ENCODE measurements at regions not wholly inside any gene's neighbourhood (a gene's known extent, or its start where the extent isn't known, plus 50 kb on each side); places are given as distances from the start of the nearest gene placed in this dataset.
"Not testable (repeated sequence)": the region's sequence is repeated elsewhere in the genome, so short reads cannot be mapped to it uniquely, and the experiment has no call there.

DNA sequence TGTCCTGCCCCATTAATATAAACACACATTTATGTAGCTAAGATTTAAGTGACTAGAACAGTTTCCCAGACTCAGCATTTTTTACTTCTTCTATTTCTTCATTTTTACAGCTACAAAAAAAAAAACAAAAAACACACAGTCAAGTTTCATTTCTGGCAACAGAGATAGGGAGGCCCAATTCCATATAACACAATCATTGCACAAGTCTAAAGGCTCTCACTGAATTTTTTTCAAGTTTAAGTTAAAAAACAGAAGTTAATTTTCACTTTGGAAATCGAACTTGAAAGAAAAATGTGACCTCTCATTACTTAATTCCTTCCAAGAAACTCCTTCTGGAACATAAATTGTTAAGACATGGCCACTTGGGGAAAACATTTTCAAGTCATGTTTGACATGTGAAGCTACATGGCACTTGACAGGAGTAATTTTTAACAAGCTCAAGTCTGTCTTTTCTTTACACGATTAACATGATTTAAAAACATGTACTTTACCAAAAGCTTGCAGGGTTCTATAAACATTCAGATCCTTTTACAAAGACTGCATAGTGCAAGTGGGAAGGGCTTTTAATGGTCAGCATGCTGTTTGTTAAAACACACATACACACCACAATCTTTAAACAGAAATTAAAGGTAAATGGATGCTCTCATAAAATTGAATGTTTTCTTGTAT lies 100.1 kb upstream of the CCDC28A start:
- ATAC-seq (no peak), DNase-seq (ENCODE audit: low spot score) (no peak)
- ChIA-PET POLR2A (interaction anchor here (0.7 kb wide), 1 partner anchor 79 kb away, joined by 4 read pairs; no protein-coding TSS in a partner anchor), CTCF (interaction anchor here (0.6 to 1.9 kb wide), 3 partner anchors 12 to 89 kb away, joined by 3 to 9 read pairs (median 3); no protein-coding TSS in a partner anchor)
- H3K4me3 Mint-ChIP-seq, result no peak overlapping the region
- H3K4me1 Mint-ChIP-seq, result peaks cover 28% of the 10 kb centered on the region
- peaks cover 6% of the 10 kb centered on the region; the same call in 1 of the 2 replicates for H3K36me3 Mint-ChIP-seq
- H3K27ac Mint-ChIP-seq, result no peak overlapping the region
- H3K9me3 Mint-ChIP-seq, result no peaks in the 10 kb centered on the region; the same call in none of the 2 replicates
- no peaks in the 10 kb centered on the region for H3K27me3 Mint-ChIP-seq (ENCODE audit: low read depth)
- no peak for TF ChIP-seq KAT7 (CRISPR knock-in tag; IDR thresholded peaks at IDR 0.05; ENCODE audit: borderline replicate concordance)
- no peak for TF ChIP-seq OVOL2 (CRISPR knock-in tag; IDR thresholded peaks at IDR 0.05; ENCODE audit: borderline replicate concordance)
- no peak for TF ChIP-seq E2F5 (CRISPR knock-in tag; IDR thresholded peaks at IDR 0.05)
- TF ChIP-seq, protein P1, sequence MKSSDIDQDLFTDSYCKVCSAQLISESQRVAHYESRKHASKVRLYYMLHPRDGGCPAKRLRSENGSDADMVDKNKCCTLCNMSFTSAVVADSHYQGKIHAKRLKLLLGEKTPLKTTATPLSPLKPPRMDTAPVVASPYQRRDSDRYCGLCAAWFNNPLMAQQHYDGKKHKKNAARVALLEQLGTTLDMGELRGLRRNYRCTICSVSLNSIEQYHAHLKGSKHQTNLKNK (CRISPR knock-in tag; IDR thresholded peaks at IDR 0.05), result no peak
- no peak for TF ChIP-seq IRF1 (CRISPR knock-in tag; IDR thresholded peaks at IDR 0.05)
- TF ChIP-seq, protein P2, sequence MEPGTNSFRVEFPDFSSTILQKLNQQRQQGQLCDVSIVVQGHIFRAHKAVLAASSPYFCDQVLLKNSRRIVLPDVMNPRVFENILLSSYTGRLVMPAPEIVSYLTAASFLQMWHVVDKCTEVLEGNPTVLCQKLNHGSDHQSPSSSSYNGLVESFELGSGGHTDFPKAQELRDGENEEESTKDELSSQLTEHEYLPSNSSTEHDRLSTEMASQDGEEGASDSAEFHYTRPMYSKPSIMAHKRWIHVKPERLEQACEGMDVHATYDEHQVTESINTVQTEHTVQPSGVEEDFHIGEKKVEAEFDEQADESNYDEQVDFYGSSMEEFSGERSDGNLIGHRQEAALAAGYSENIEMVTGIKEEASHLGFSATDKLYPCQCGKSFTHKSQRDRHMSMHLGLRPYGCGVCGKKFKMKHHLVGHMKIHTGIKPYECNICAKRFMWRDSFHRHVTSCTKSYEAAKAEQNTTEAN (CRISPR knock-in tag; IDR thresholded peaks at IDR 0.05), result no peak
- no peak for TF ChIP-seq ZNF121 (CRISPR knock-in tag; IDR thresholded peaks at IDR 0.05)
- TF ChIP-seq USF1 (CRISPR knock-in tag; IDR thresholded peaks at IDR 0.05), result no peak
- no peak for TF ChIP-seq JUN (CRISPR knock-in tag; IDR thresholded peaks at IDR 0.05)
- no peak for TF ChIP-seq SP1 (CRISPR knock-in tag; conservative IDR thresholded peaks at IDR 0.05)
- no peak for TF ChIP-seq USF2 (CRISPR knock-in tag; IDR thresholded peaks at IDR 0.05)
- TF ChIP-seq ZNF671 (CRISPR knock-in tag; IDR thresholded peaks at IDR 0.05), result no peak
- no peak for TF ChIP-seq TEAD1 (CRISPR knock-in tag; IDR thresholded peaks at IDR 0.05)
- TF ChIP-seq CTCF (IDR thresholded peaks at IDR 0.05), result no peak

GRCh38 chr6:138674444-138674843 lies 99.1 kb upstream of the CCDC28A start:
- POLR2A ChIA-PET, result interaction anchor here (0.6 kb wide), 1 partner anchor 33 kb away, joined by 4 read pairs; no protein-coding TSS in a partner anchor
- not testable (repeated sequence) for H3K4me3 Mint-ChIP-seq

DNA sequence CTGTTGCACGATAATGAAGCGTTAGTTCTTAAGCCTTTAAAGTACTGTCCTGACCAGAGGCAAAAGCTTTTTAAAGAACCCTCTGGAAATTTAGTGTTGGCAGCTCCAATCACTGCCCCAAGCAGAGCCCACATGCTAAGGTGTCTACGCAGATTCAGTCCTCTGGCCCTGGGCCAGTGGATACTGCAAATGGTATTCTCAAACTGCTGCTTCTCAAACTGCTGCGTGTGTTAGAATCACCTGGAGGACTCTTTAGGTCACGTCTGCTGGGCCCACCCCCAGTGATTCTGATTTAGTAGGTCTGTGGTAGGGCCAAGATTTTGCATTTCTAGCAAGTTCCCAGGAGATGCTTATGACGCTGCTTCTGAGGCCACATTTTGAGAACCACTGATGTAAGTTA lies 96.0 kb upstream of the CCDC28A start:
- no peak for TF ChIP-seq FOXP1 (CRISPR knock-in tag; IDR thresholded peaks at IDR 0.05; ENCODE audit: borderline replicate concordance)
- no peak for TF ChIP-seq MYBL2 (CRISPR knock-in tag; IDR thresholded peaks at IDR 0.05)
- TF ChIP-seq EMX1 (CRISPR knock-in tag; IDR thresholded peaks at IDR 0.05), result no peak
- Mint-ChIP-seq H3K4me1 (peaks cover 26% of the 10 kb centered on the region), H3K36me3 (peaks cover 6% of the 10 kb centered on the region; the same call in 1 of the 2 replicates), H3K9me3 (no peaks in the 10 kb centered on the region; the same call in none of the 2 replicates), H3K4me3 (no peak overlapping the region), H3K27ac (peak overlapping the region; percentile 63), H3K27me3 (ENCODE audit: low read depth) (no peaks in the 10 kb centered on the region)
- ChIA-PET POLR2A (no interaction called here), CTCF (interaction anchor here (1.5 kb wide), 1 partner anchor 15 kb away, joined by 3 read pairs; no protein-coding TSS in a partner anchor)
- DNase-seq (ENCODE audit: low spot score) (no peak), ATAC-seq (peak; percentile 63)

More at GRCh38 chr6:138674444-138674843, 99.1 kb upstream of the CCDC28A start:
- CTCF ChIA-PET; H3K27ac Mint-ChIP-seq; H3K9me3 Mint-ChIP-seq; H3K36me3 Mint-ChIP-seq; H3K27me3 Mint-ChIP-seq (ENCODE audit: low read depth); DNase-seq (ENCODE audit: low spot score); ATAC-seq: not testable (repeated sequence)
- peaks cover 23% of the 10 kb centered on the region for H3K4me1 Mint-ChIP-seq

Data from WTC11 (cell line).